Vagina (tissue), 2 donors: ENCODE measurements at regions not wholly inside any gene's neighbourhood (a gene's known extent, or its start where the extent isn't known, plus 50 kb on each side); places are given as distances from the start of the nearest gene placed in this dataset.

Experiments
- POLR2A ChIP-seq, 2 donors: fragments of 450-650 bp; IDR thresholded peaks; one replicate each; pipeline ENCODE4 v1.6.1; 2017; ENCODE audit warnings: antibody characterized with exemption in 2 of 2, mild to moderate bottlenecking in 2 of 2, moderate library complexity in 2 of 2
- POLR2AphosphoS5 ChIP-seq, 2 donors: sonication (generic); formaldehyde crosslinking; IDR thresholded peaks; one replicate each; pipeline ENCODE4 v1.9.0; 2017; ENCODE audit warnings: antibody characterized with exemption in 2 of 2, mild to moderate bottlenecking in 2 of 2, low read depth in 1 of 2; ENCODE audit not compliant: insufficient read depth in 1 of 2
- TF ChIP-seq, protein P1 (sequence below), 3 experiments: fragments of 450-650 bp in 2 of 3; fragments of 200-600 bp in 1 of 3; sonication (generic) in 1 of 3; IDR thresholded peaks; one replicate each; pipeline ENCODE4 v1.5.1; 2017 to 2019; ENCODE audit warnings: antibody characterized with exemption in 3 of 3, mild to moderate bottlenecking in 2 of 3, moderate library complexity in 2 of 3

DNA sequence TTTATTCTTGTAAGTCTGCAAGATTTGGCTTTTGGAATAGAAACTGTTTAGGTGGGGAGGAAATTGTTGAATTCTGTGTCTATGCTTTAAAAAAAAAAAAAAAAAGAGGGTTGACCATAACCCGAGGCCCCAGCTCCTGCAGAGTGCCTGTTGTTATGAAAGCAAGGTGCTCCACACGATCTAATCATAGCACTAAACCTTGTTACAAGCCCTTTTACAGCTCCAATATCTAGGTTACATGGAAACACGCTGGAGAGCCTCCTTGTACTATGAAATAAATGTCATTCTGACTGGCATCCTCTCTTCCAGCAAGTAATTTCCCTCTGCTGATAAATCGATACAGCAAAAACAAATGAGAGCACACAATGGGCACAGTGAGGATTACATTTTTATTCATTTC, 303.1 kb upstream of the SOX5 start:
- TF ChIP-seq, protein P1, sequence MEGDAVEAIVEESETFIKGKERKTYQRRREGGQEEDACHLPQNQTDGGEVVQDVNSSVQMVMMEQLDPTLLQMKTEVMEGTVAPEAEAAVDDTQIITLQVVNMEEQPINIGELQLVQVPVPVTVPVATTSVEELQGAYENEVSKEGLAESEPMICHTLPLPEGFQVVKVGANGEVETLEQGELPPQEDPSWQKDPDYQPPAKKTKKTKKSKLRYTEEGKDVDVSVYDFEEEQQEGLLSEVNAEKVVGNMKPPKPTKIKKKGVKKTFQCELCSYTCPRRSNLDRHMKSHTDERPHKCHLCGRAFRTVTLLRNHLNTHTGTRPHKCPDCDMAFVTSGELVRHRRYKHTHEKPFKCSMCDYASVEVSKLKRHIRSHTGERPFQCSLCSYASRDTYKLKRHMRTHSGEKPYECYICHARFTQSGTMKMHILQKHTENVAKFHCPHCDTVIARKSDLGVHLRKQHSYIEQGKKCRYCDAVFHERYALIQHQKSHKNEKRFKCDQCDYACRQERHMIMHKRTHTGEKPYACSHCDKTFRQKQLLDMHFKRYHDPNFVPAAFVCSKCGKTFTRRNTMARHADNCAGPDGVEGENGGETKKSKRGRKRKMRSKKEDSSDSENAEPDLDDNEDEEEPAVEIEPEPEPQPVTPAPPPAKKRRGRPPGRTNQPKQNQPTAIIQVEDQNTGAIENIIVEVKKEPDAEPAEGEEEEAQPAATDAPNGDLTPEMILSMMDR (IDR thresholded peaks at IDR 0.05): no peak
- TF ChIP-seq POLR2AphosphoS5 (IDR thresholded peaks at IDR 0.05; ENCODE audit: insufficient read depth in 1 of 2, low read depth in 1 of 2) (no peak), POLR2A (IDR thresholded peaks at IDR 0.05) (no peak)
